Small intestine (tissue), 7 donors: ENCODE measurements at regions not wholly inside any gene's neighbourhood (a gene's known extent, or its start where the extent isn't known, plus 50 kb on each side); places are given as distances from the start of the nearest gene placed in this dataset.

Source experiments
- DNase-seq, 2 donors: peaks; one replicate each; pipeline versions ENCODE4 v3.0.0 to v3.0.0-alpha.2; 2013
- FAIRE-seq: peaks from 2 replicates; lab custom pipeline; 2012; peaks lifted over from hg19 to GRCh38; lab: Jason Lieb, UNC
- H3K27ac ChIP-seq, 3 donors: one replicate each; pipeline ENCODE4 v1.5.1; 2013; ENCODE audit warnings: low read length in 2 of 3, mild to moderate bottlenecking in 2 of 3, control low read depth in 1 of 3, inconsistent platforms in 1 of 3, low read depth in 1 of 3, moderate library complexity in 1 of 3
- H3K27me3 ChIP-seq, 3 donors: one replicate each; pipeline ENCODE4 v1.6.1; 2013; ENCODE audit warnings: low read length in 3 of 3, inconsistent platforms in 1 of 3; ENCODE audit not compliant: control insufficient read depth in 3 of 3, insufficient read depth in 3 of 3
- H3K36me3 ChIP-seq, 3 donors: one replicate each; pipeline ENCODE4 v1.6.1; 2013; ENCODE audit warnings: low read length in 3 of 3, inconsistent platforms in 1 of 3, low read depth in 1 of 3, mild to moderate bottlenecking in 1 of 3, moderate library complexity in 1 of 3; ENCODE audit not compliant: control insufficient read depth in 3 of 3, insufficient read depth in 2 of 3
- H3K4me1 ChIP-seq, 3 donors: one replicate each; pipeline ENCODE4 v1.6.1; 2013; ENCODE audit warnings: low read length in 2 of 3, inconsistent platforms in 1 of 3, low read depth in 1 of 3, mild to moderate bottlenecking in 1 of 3, moderate library complexity in 1 of 3; ENCODE audit not compliant: control insufficient read depth in 3 of 3, insufficient read depth in 2 of 3
- H3K4me3 ChIP-seq, 3 donors: one replicate each; pipeline ENCODE4 v1.5.1; 2013; ENCODE audit warnings: low read length in 3 of 3, control low read depth in 1 of 3, inconsistent platforms in 1 of 3, low read depth in 1 of 3, mild to moderate bottlenecking in 1 of 3, moderate library complexity in 1 of 3
- H3K9me3 ChIP-seq, 2 donors: one replicate each; pipeline ENCODE4 v1.6.1; 2013; ENCODE audit warnings: low read depth in 1 of 2, low read length in 1 of 2; ENCODE audit not compliant: control insufficient read depth in 2 of 2, insufficient read depth in 1 of 2
- WGBS, 3 donors: extraction: QIAGEN DNeasy Blood & Tissue Kit; methylation state at CpG; one replicate each; pipeline ENCODE4 v1.1.7; 2013; 5-methylcytosine and 5-hydroxymethylcytosine counted together
- donor health status: healthy with polysubstance abuse.
- donor health status: control.
- donor health status: control.
- donor health status: Bipolar disorder and iron deficiency.
- donor health status: healthy.

GRCh38 chr3:132837615-132838014, 115.4 kb upstream of the NPHP3 start:
- Histone ChIP-seq H3K27ac (no peak overlapping the region), H3K36me3 (no peaks in the 10 kb centered on the region), H3K27me3 (no peaks in the 10 kb centered on the region), H3K4me3 (no peak overlapping the region), H3K9me3 (no peaks in the 10 kb centered on the region), H3K4me1 (no peaks in the 10 kb centered on the region)
- WGBS, 3 donors, result 88 to 98% (median 91%) methylated on average over 2 of the region's 2 CpGs
- no peak for DNase-seq
- no peak for FAIRE-seq

GRCh38 chr3:132834356-132834755, 112.1 kb upstream of the NPHP3 start:
- Histone ChIP-seq H3K27ac (no peak overlapping the region), H3K9me3 (no peaks in the 10 kb centered on the region), H3K36me3 (no peaks in the 10 kb centered on the region), H3K27me3 (no peaks in the 10 kb centered on the region), H3K4me1 (no peaks in the 10 kb centered on the region), H3K4me3 (no peak overlapping the region)
- WGBS, 3 donors, result 51 to 64% (median 61%) methylated on average over 3 of the region's 3 CpGs
- FAIRE-seq, result no peak
- no peak for DNase-seq

GRCh38 chr3:132829101-132829500, 106.9 kb upstream of the NPHP3 start:
- Histone ChIP-seq H3K9me3 (no peaks in the 10 kb centered on the region), H3K27me3 (no peaks in the 10 kb centered on the region), H3K4me3 (no peak overlapping the region), H3K36me3 (no peaks in the 10 kb centered on the region), H3K4me1 (no peaks in the 10 kb centered on the region), H3K27ac (no peak overlapping the region)
- 88 to 92% (median 89%) methylated on average over 7 of the region's 7 CpGs for WGBS, 3 donors
- DNase-seq (no peak), FAIRE-seq (no peak)

- no peaks in the 10 kb centered on the region for H3K36me3 ChIP-seq
- no peak overlapping the region for H3K4me3 ChIP-seq
- no peaks in the 10 kb centered on the region for H3K4me1 ChIP-seq
- H3K9me3 ChIP-seq, result no peaks in the 10 kb centered on the region
- no peak overlapping the region for H3K27ac ChIP-seq
- 70 to 79% (median 73%) methylated on average over 2 of the region's 2 CpGs for WGBS, 3 donors
- no peak for FAIRE-seq
- H3K27me3 ChIP-seq, result no peaks in the 10 kb centered on the region
- no peak for DNase-seq
Measured at GRCh38 chr3:132822837-132823236, 100.6 kb upstream of the NPHP3 start.

GRCh38 chr3:132822266-132822665, 100.1 kb upstream of the NPHP3 start:
- no peaks in the 10 kb centered on the region for H3K9me3 ChIP-seq
- 75 to 84% (median 83%) methylated on average over 1 of the region's 1 CpG for WGBS, 3 donors
- H3K27me3 ChIP-seq, result no peaks in the 10 kb centered on the region
- no peak for DNase-seq
- FAIRE-seq, result no peak
- no peak overlapping the region for H3K4me3 ChIP-seq
- H3K36me3 ChIP-seq, result no peaks in the 10 kb centered on the region
- no peaks in the 10 kb centered on the region for H3K4me1 ChIP-seq
- no peak overlapping the region for H3K27ac ChIP-seq

GRCh38 chr3:132821314-132821713, 99.1 kb upstream of the NPHP3 start:
- FAIRE-seq (no peak), DNase-seq (no peak)
- H3K27me3 ChIP-seq, result no peaks in the 10 kb centered on the region
- no peak overlapping the region for H3K4me3 ChIP-seq
- 74 to 84% (median 82%) methylated on average over 2 of the region's 2 CpGs for WGBS, 3 donors
- no peaks in the 10 kb centered on the region for H3K9me3 ChIP-seq
- no peak overlapping the region for H3K27ac ChIP-seq
- H3K36me3 ChIP-seq, result no peaks in the 10 kb centered on the region
- no peaks in the 10 kb centered on the region for H3K4me1 ChIP-seq

- DNase-seq (no peak), FAIRE-seq (no peak)
- no peaks in the 10 kb centered on the region for H3K4me1 ChIP-seq
- WGBS, 3 donors, result 52 to 83% (median 72%) methylated on average over 1 of the region's 1 CpG
- no peaks in the 10 kb centered on the region for H3K27me3 ChIP-seq
- no peaks in the 10 kb centered on the region for H3K9me3 ChIP-seq
- no peak overlapping the region for H3K4me3 ChIP-seq
- H3K36me3 ChIP-seq, result no peaks in the 10 kb centered on the region
- no peak overlapping the region for H3K27ac ChIP-seq
Measured at GRCh38 chr3:132818251-132818650, 96.0 kb upstream of the NPHP3 start.

- Histone ChIP-seq H3K4me1 (no peaks in the 10 kb centered on the region), H3K36me3 (no peaks in the 10 kb centered on the region), H3K27me3 (no peaks in the 10 kb centered on the region), H3K4me3 (no peak overlapping the region), H3K9me3 (no peaks in the 10 kb centered on the region), H3K27ac (no peak overlapping the region)
- DNase-seq, result no peak
- FAIRE-seq, result no peak
- 70 to 77% (median 75%) methylated on average over 3 of the region's 3 CpGs for WGBS, 3 donors
Measured at GRCh38 chr3:132817646-132818177, 95.5 kb upstream of the NPHP3 start.

- no peak for DNase-seq
- H3K27me3 ChIP-seq, result no peaks in the 10 kb centered on the region
- 65 to 71% (median 67%) methylated on average over 1 of the region's 1 CpG for WGBS, 3 donors
- H3K27ac ChIP-seq, result no peak overlapping the region
- no peaks in the 10 kb centered on the region for H3K36me3 ChIP-seq
- H3K4me3 ChIP-seq, result no peak overlapping the region
- H3K4me1 ChIP-seq, result no peaks in the 10 kb centered on the region
- no peak for FAIRE-seq
- H3K9me3 ChIP-seq, result no peaks in the 10 kb centered on the region
Measured at GRCh38 chr3:132805071-132805470, 82.9 kb upstream of the NPHP3 start.
